NCI-H748 (cell line): ENCODE measurements at regions not wholly inside any gene's neighbourhood (a gene's known extent, or its start where the extent isn't known, plus 50 kb on each side); places are given as distances from the start of the nearest gene placed in this dataset.
A peak's percentile ranks its signal among the peaks of the same experiment; 100 is the strongest.

Experiments used
- DNase-seq: peaks from one replicate; lab custom pipeline; 2025; ENCODE audit not compliant: unreplicated experiment; lab: John Stamatoyannopoulos, UW

- DNase-seq = no peak
Observed at GRCh38 chr13:72456486-72456885, 270.9 kb downstream of the MZT1 start.

DNA sequence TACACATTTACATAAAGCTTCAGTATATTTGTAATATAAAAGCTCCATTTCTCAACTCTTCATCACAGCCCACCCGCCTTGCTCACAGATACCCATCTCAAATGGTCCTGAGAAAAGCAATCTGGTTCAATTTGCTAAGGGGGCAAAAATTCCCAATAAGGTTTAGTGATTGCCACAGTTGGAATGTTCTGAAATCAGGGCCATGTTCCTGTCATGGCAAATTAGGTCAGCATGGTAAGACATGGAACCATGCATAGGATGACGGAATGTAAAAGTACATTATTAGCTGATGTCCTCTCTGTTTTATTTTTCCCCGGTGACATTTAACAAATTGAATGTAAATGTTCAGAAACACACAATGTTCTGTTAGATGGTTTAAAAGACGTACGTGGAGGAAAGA lies 274.3 kb downstream of the MZT1 start:
- no peak for DNase-seq

- DNase-seq = no peak
Observed at GRCh38 chr13:72448082-72448481, 279.3 kb downstream of the MZT1 start.

- no peak for DNase-seq
Observed at GRCh38 chr13:72444999-72445398, 282.4 kb downstream of the MZT1 start.

GRCh38 chr13:72437458-72437857 lies 290.0 kb downstream of the MZT1 start:
- no peak for DNase-seq

DNA sequence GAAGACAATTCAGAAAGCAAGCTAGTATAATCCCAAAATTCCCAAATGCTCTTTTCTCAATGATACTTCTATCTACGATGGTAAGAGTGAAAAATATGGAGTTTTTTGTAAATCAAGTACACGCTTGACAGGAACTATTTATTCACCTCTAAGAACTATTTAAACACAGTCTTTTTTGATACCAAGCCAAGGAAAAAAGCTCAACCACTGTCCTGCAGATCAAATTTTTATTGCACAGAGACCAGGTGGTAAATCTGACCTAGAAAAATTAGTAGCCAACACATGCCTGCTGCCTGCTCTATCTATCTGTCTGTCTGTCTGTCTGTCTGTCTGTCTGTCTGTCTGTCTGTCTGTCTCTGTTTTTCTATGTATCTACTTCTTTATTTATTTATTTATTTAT lies 292.2 kb downstream of the MZT1 start:
- no peak for DNase-seq

DNA sequence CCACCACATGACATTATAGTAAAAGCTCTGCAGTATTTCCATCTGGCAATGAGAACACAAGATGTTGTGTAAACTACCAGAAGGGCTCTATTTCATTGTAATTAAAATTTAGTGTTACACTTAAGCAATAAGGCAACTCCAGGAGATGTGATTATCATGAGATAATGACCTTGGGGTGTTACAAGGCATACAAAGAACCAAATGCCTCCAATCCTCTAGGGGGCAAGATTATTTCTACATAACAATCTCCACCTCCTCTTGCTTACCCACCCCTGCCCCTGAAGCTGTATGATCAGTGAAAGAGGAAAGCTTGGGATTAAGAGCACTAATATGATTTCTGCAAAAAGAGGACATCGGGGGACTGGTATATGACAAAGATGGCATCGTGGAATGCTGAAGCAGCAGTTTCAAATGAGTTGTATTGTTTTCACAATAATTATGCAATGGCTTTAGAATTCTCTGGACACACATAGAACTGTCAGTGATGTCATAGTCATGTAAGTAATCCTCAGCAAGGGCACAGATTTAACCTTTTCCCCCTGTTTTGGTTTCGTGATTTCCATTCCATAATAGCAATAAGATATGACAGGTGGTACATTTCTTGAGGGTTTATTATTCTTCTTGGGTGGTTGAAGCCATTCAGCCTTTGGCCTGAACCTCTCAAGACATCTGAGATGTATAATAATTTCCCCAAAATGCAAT lies 295.3 kb downstream of the MZT1 start:
- no peak for DNase-seq

GRCh38 chr13:72430923-72431322 lies 296.5 kb downstream of the MZT1 start:
- DNase-seq = no peak

DNA sequence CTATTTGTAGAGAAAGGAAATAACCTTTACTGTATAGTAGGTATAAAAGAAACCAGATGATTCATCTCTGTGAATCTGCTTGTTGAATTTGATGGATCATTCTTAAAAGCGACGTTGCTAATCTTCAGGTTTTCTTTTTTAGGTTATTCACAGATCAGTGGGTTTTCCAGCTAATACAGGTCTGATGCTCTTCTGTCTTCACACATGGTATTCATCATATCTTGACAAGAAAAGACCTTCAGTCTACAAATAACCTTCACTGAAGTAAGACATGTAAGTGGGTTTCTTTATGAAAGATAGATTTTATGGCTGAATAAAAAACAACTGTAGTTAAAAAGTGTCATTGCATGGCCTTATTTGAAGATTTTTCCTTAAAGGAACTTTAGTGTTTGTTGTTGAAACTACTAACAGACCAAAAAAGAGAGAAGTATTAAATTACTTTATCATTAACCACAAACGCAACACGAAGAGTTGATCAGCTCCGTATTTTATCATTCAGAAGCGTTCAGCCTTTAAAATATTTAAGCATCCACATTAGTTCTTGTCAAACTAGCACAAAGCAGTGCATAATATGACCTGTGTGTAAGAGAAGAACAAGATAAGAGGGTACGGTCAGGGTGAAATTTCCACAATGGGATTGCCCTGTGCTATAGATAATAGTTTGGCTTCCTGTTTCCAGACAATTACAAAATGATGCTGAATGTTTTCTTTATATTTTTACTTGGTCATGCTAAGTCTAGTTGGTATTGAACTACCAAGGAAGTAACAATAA lies 299.5 kb downstream of the MZT1 start:
- DNase-seq = no peak

GRCh38 chr13:72424059-72424458 lies 303.4 kb downstream of the MZT1 start:
- DNase-seq = peak; percentile 5

GRCh38 chr13:72415817-72416216 lies 311.6 kb downstream of the MZT1 start:
- DNase-seq = peak; percentile 62

- no peak for DNase-seq
Observed at GRCh38 chr13:72412481-72412880, 314.9 kb downstream of the MZT1 start.

DNA sequence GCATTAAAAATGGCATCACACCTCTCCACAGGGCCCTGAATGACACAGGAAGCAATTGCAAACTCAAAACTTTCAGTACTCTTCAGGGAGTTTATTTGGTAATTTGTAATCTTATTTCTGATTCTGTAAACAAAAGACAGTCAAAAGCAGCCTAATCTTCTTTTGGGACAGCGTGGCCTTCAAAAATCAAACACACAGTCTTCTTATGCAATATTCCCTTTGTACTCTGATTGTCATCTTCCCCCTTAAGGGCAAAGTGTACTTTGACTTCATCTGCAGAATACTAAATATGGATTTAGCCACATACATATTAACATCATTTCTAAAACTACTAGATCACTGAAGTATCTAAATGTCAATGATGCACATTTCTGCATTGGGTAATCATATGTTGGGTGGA lies 322.0 kb downstream of the MZT1 start:
- no peak for DNase-seq

- DNase-seq = no peak
Observed at GRCh38 chr13:72403396-72404010, 323.9 kb downstream of the MZT1 start.

DNA sequence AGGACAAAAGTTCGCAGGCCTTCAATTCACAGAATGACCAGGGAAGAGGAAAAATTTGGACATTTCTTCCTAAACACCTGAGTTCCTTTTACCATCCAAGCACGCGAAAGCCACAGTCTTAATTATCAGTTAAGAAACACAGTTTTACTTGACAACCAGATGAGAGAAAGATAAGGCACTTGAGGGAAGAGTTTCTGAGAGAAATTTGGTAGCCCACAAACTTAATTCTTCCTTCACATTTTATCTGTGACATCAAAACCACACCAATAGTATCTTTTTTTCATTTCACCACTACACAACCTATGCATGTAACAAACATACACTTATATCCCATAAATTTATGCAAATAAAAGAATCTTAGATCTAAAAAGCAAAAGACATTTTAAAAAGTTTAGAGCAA lies 326.6 kb downstream of the MZT1 start:
- DNase-seq = no peak

- DNase-seq = no peak
Observed at GRCh38 chr13:72399351-72399750, 328.1 kb downstream of the MZT1 start.

GRCh38 chr13:72397265-72397664 lies 330.2 kb downstream of the MZT1 start:
- DNase-seq = peak; percentile 67

DNA sequence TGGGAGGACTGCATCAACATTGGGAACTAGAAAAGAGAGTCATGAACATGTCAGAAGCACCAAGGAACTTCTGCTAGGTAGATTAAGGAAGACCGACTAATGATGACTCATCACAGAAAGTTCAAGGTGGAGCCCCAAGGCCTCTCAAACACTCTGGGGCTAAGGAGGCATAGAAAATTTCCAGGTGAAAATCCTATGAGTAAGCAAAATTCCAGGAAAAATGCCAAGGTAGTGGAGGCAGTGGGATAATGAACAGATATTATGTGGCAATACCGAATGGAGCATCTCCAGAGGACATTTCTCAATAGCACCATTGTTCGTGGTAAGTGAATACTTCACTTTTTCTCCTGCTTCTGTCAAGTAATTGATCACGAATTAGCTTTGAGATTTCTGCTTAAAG lies 336.5 kb downstream of the MZT1 start:
- no peak for DNase-seq

GRCh38 chr13:72386138-72386684 lies 341.2 kb downstream of the MZT1 start:
- DNase-seq = no peak

DNA sequence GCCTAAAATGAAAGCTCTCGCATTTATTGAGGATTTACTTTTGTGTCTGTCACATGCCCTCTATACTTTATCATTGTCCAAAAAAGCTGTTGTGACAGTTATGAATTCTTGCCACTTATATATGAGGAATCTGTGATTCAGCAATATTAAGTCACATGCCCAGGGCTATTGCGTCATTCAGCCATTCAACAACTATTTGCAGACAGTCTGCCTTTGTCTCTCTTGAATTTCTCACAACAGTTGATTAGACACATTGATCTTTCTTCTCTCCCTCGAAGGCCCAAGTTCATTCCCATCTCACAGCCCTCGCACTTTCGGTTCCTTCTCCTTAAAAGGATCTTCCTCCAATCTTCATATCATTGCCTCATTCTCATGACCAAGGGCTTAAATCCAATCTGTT lies 342.6 kb downstream of the MZT1 start:
- DNase-seq = no peak

DNA sequence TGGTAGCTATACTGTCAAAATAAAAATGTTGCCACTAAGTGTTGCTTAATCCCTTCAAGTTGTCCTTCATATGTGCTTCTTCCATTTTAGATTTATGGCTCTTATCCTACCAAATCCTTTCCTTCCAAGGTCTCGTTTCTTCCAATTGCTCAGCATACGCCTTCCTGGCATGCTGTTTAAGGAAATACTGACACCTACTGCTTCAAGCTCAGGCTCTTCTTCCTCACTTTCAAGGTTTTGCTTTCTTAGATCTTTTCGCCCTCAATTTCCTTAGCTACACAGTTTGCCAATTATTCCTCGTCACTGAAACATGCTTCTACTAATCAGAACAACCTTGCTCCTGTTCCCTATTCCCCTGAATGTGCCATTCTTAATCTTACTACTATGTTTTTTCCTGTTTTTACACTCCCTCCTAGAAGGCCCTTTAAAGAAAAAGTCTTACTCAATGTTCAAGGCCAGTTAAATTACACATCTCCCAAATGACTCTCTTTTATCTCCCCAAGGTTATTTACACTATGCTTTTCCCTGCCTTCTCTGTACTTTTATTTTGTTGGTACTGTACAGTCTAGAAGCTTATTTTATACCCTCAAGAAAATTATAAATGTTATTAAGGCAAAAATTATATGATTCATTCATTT lies 343.1 kb downstream of the MZT1 start:
- DNase-seq = no peak
